Liver (tissue), 8 donors: ENCODE measurements at regions not wholly inside any gene's neighbourhood (a gene's known extent, or its start where the extent isn't known, plus 50 kb on each side); places are given as distances from the start of the nearest gene placed in this dataset.

ENCODE experiments used
- DNase-seq: peaks from one replicate; pipeline ENCODE4 v3.0.0-alpha.2; 2017; ENCODE audit warnings: low spot score
- H3K27ac ChIP-seq, 2 donors: one replicate each; pipeline ENCODE4 v1.7.0; 2013; ENCODE audit warnings: inconsistent platforms in 2 of 2, low read length in 2 of 2, control low read depth in 1 of 2, low read depth in 1 of 2, mild to moderate bottlenecking in 1 of 2
- H3K27me3 ChIP-seq, 4 donors: one replicate each; pipeline versions ENCODE4 v1.6.1 to v1.7.0; 2013; ENCODE audit warnings: low read length in 3 of 4, inconsistent platforms in 1 of 4, mild to moderate bottlenecking in 1 of 4, moderate library complexity in 1 of 4; ENCODE audit not compliant: control insufficient read depth in 4 of 4, insufficient read depth in 4 of 4
- H3K36me3 ChIP-seq, 4 donors: one replicate each; pipeline versions ENCODE4 v1.6.1 to v1.7.0; 2013; ENCODE audit warnings: low read length in 3 of 4, mild to moderate bottlenecking in 3 of 4, low read depth in 1 of 4, moderate library complexity in 1 of 4; ENCODE audit not compliant: control insufficient read depth in 4 of 4, insufficient read depth in 3 of 4
- H3K4me1 ChIP-seq, 4 donors: one replicate each; pipeline versions ENCODE4 v1.6.1 to v1.7.0; 2013; ENCODE audit warnings: low read length in 3 of 4, mild to moderate bottlenecking in 3 of 4, moderate library complexity in 1 of 4; ENCODE audit not compliant: control insufficient read depth in 4 of 4, insufficient read depth in 4 of 4
- H3K4me3 ChIP-seq, 3 donors: one replicate each; pipeline versions ENCODE4 v1.6.1 to v1.7.0; 2013; ENCODE audit warnings: low read length in 3 of 3, control low read depth in 1 of 3, low read depth in 1 of 3, mild to moderate bottlenecking in 1 of 3
- H3K9ac ChIP-seq, 2 donors: one replicate each; pipeline ENCODE4 v1.7.0; 2013; ENCODE audit warnings: low read length in 2 of 2, mild to moderate bottlenecking in 2 of 2, moderate library complexity in 2 of 2, control low read depth in 1 of 2, low read depth in 1 of 2
- H3K9me3 ChIP-seq, 4 donors: one replicate each; pipeline versions ENCODE4 v1.6.1 to v1.7.0; 2013; ENCODE audit warnings: low read length in 3 of 4; ENCODE audit not compliant: control insufficient read depth in 4 of 4
- EGR1 ChIP-seq, 2 donors: IDR thresholded peaks; 2 replicates each; pipeline ENCODE4 v1.6.1; 2016 to 2018; ENCODE audit warnings: antibody characterized with exemption in 2 of 2, low read depth in 2 of 2
- FOXA1 ChIP-seq: IDR thresholded peaks from 2 replicates; pipeline ENCODE4 v1.6.1; 2016; ENCODE audit warnings: antibody characterized with exemption
- FOXA2 ChIP-seq: IDR thresholded peaks from 2 replicates; pipeline ENCODE4 v1.6.1; 2016; ENCODE audit warnings: antibody characterized with exemption
- GABPA ChIP-seq, 2 donors: IDR thresholded peaks in 1 of 2; conservative IDR thresholded peaks in 1 of 2; 2 replicates each; pipeline ENCODE4 v1.6.1; 2016; ENCODE audit warnings: antibody characterized with exemption in 2 of 2, mild to moderate bottlenecking in 1 of 2, moderate library complexity in 1 of 2
- HNF4A ChIP-seq, 2 donors: conservative IDR thresholded peaks; 2 replicates each; pipeline ENCODE4 v1.6.1; 2016; ENCODE audit warnings: antibody characterized with exemption in 2 of 2, mild to moderate bottlenecking in 2 of 2
- HNF4G ChIP-seq: IDR thresholded peaks from 2 replicates; pipeline ENCODE4 v1.6.1; 2016; ENCODE audit warnings: antibody characterized with exemption
- JUND ChIP-seq, 2 donors: IDR thresholded peaks; 2 replicates each; pipeline ENCODE4 v1.6.1; 2016; ENCODE audit warnings: antibody characterized with exemption in 2 of 2
- NR2F2 ChIP-seq: IDR thresholded peaks from 2 replicates; pipeline ENCODE4 v1.6.1; 2016; ENCODE audit warnings: antibody characterized with exemption
- RAD21 ChIP-seq, 2 donors: IDR thresholded peaks; 2 replicates each; pipeline ENCODE4 v1.6.1; 2016; ENCODE audit warnings: antibody characterized with exemption in 2 of 2, mild to moderate bottlenecking in 2 of 2
- SP1 ChIP-seq: IDR thresholded peaks from 2 replicates; pipeline ENCODE4 v1.6.1; 2018; ENCODE audit warnings: antibody characterized with exemption, mild to moderate bottlenecking
- TAF1 ChIP-seq: conservative IDR thresholded peaks from 2 replicates; pipeline ENCODE4 v1.6.1; 2016; ENCODE audit warnings: antibody characterized with exemption, mild to moderate bottlenecking
- YY1 ChIP-seq: IDR thresholded peaks from 2 replicates; pipeline ENCODE4 v1.6.1; 2016; ENCODE audit warnings: antibody characterized with exemption, mild to moderate bottlenecking
- WGBS: extraction: QIAGEN DNeasy Blood & Tissue Kit; methylation state at CpG from one replicate; pipeline ENCODE4 v1.1.7; 2013; 5-methylcytosine and 5-hydroxymethylcytosine counted together
- TF ChIP-seq, protein P1 (sequence below): IDR thresholded peaks from 2 replicates; pipeline ENCODE4 v1.6.1; 2016; ENCODE audit warnings: antibody characterized with exemption
- TF ChIP-seq, protein P2 (sequence below): IDR thresholded peaks from 2 replicates; pipeline ENCODE4 v1.6.1; 2016; ENCODE audit warnings: antibody characterized with exemption
- TF ChIP-seq, protein P3 (sequence below): IDR thresholded peaks from 2 replicates; pipeline ENCODE4 v1.6.1; 2016; ENCODE audit warnings: antibody characterized with exemption, mild to moderate bottlenecking
- TF ChIP-seq, protein P4 (sequence below): fragments of 150-350 bp; IDR thresholded peaks from 2 replicates; pipeline ENCODE4 v1.5.1; 2017; ENCODE audit warnings: improper control_type of control experiment, low read depth, low read length; ENCODE audit not compliant: missing input control
- TF ChIP-seq, protein P5 (sequence below): IDR thresholded peaks from 2 replicates; pipeline ENCODE4 v1.6.1; 2016; ENCODE audit warnings: antibody characterized with exemption
- donor health status: healthy.
- donor health status: healthy.
- donor health status: healthy.
- donor health status: healthy.
- donor health status: healthy.

DNA sequence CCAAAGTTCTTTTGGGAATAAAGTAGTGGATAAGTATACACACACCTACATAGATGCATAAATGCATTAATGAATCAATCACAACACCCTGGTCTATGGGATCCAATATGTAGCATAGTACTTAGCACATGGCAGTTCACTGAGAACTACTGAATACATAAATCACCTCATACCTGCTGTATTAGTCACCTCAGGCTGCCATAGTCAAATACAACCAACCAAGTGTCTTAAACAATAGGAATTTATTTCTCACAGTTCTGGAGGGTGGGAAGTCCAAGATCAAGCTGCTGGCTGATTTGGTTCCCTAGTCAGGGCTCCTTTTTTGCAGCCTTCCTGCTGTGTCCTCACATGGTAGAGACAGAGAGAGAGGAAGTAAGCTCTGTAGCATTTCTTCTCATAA is 228.2 kb downstream of the NHLRC3 start:
- Histone ChIP-seq H3K27me3 (no peaks in the 10 kb centered on the region), H3K9ac (no peak overlapping the region), H3K36me3 (no peaks in the 10 kb centered on the region), H3K9me3 (no peaks in the 10 kb centered on the region), H3K27ac (no peak overlapping the region), H3K4me3 (no peak overlapping the region), H3K4me1 (peaks cover 0 to 9% (median 0%) of the 10 kb centered on the region in 4 donors)
- DNase-seq: no peak
- TF ChIP-seq, protein P1, sequence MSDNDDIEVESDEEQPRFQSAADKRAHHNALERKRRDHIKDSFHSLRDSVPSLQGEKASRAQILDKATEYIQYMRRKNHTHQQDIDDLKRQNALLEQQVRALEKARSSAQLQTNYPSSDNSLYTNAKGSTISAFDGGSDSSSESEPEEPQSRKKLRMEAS: no peak
- TF ChIP-seq FOXA2 (no peak), EGR1 (IDR thresholded peaks at IDR 0.05; ENCODE audit: low read depth in 2 of 2) (no peak), NR2F2 (no peak), HNF4A (conservative IDR thresholded peaks at IDR 0.05) (no peak), SP1 (no peak), GABPA (IDR thresholded peaks at IDR 0.05 in 1 of 2, conservative IDR thresholded peaks at IDR 0.05 in 1 of 2) (no peak), YY1 (no peak), RAD21 (IDR thresholded peaks at IDR 0.05) (no peak), JUND (IDR thresholded peaks at IDR 0.05) (no peak), TAF1 (no peak)
- TF ChIP-seq, protein P2, sequence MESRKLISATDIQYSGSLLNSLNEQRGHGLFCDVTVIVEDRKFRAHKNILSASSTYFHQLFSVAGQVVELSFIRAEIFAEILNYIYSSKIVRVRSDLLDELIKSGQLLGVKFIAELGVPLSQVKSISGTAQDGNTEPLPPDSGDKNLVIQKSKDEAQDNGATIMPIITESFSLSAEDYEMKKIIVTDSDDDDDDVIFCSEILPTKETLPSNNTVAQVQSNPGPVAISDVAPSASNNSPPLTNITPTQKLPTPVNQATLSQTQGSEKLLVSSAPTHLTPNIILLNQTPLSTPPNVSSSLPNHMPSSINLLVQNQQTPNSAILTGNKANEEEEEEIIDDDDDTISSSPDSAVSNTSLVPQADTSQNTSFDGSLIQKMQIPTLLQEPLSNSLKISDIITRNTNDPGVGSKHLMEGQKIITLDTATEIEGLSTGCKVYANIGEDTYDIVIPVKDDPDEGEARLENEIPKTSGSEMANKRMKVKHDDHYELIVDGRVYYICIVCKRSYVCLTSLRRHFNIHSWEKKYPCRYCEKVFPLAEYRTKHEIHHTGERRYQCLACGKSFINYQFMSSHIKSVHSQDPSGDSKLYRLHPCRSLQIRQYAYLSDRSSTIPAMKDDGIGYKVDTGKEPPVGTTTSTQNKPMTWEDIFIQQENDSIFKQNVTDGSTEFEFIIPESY: no peak
- TF ChIP-seq, protein P3, sequence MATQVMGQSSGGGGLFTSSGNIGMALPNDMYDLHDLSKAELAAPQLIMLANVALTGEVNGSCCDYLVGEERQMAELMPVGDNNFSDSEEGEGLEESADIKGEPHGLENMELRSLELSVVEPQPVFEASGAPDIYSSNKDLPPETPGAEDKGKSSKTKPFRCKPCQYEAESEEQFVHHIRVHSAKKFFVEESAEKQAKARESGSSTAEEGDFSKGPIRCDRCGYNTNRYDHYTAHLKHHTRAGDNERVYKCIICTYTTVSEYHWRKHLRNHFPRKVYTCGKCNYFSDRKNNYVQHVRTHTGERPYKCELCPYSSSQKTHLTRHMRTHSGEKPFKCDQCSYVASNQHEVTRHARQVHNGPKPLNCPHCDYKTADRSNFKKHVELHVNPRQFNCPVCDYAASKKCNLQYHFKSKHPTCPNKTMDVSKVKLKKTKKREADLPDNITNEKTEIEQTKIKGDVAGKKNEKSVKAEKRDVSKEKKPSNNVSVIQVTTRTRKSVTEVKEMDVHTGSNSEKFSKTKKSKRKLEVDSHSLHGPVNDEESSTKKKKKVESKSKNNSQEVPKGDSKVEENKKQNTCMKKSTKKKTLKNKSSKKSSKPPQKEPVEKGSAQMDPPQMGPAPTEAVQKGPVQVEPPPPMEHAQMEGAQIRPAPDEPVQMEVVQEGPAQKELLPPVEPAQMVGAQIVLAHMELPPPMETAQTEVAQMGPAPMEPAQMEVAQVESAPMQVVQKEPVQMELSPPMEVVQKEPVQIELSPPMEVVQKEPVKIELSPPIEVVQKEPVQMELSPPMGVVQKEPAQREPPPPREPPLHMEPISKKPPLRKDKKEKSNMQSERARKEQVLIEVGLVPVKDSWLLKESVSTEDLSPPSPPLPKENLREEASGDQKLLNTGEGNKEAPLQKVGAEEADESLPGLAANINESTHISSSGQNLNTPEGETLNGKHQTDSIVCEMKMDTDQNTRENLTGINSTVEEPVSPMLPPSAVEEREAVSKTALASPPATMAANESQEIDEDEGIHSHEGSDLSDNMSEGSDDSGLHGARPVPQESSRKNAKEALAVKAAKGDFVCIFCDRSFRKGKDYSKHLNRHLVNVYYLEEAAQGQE: no peak

DNA sequence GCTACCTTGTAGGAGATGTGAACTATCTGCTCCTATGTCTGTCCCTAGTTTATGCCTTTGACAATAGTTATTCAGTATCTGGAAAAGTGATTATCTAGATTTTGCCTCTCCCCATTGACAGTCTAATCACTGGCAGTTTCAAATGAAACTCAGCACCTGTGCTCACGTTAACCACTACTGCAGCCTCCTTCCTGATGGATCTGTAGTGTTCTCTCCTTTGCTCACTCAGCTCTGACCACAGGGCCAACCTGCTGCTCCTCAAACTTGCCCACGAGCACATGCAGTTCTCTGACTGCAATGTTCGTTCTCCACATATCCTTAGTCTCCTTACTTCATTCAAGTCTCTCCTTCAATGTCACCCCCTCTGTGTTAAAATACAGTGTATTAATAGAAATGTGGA is 230.1 kb downstream of the NHLRC3 start:
- Histone ChIP-seq H3K27ac (no peak overlapping the region), H3K4me1 (peaks cover 0 to 2% (median 0%) of the 10 kb centered on the region in 4 donors), H3K9ac (no peak overlapping the region), H3K27me3 (no peaks in the 10 kb centered on the region), H3K9me3 (no peaks in the 10 kb centered on the region), H3K4me3 (no peak overlapping the region), H3K36me3 (no peaks in the 10 kb centered on the region)
- DNase-seq: no peak
- TF ChIP-seq FOXA1: no peak
- WGBS: 78% methylated on average over 3 of the region's 3 CpGs

DNA sequence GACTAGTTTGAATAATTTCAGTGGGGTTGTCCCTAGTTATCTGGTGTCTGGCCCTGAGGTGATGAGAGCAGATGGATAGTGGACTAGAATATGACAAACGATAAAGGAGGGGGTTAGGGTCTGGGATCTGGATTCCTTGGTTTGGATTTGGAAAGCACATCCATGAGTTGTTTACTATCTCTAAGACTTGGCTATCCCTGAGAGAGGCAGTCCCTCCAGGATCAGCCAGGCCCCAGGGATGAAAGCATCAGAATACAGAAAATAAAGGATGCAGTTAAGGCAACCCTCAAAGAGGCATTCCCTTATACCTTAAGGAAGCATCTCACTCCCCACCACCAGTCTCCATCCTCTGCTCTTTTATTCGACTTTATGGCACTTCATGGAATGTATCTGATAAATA is 230.7 kb downstream of the NHLRC3 start:
- no peaks in the 10 kb centered on the region for H3K36me3 ChIP-seq
- 75% methylated on average over 2 of the region's 2 CpGs for WGBS
- TF ChIP-seq EGR1 (IDR thresholded peaks at IDR 0.05; ENCODE audit: low read depth in 2 of 2): no peak
- TF ChIP-seq HNF4G: no peak
- no peak for TF ChIP-seq HNF4A (conservative IDR thresholded peaks at IDR 0.05)
- TF ChIP-seq, protein P4, sequence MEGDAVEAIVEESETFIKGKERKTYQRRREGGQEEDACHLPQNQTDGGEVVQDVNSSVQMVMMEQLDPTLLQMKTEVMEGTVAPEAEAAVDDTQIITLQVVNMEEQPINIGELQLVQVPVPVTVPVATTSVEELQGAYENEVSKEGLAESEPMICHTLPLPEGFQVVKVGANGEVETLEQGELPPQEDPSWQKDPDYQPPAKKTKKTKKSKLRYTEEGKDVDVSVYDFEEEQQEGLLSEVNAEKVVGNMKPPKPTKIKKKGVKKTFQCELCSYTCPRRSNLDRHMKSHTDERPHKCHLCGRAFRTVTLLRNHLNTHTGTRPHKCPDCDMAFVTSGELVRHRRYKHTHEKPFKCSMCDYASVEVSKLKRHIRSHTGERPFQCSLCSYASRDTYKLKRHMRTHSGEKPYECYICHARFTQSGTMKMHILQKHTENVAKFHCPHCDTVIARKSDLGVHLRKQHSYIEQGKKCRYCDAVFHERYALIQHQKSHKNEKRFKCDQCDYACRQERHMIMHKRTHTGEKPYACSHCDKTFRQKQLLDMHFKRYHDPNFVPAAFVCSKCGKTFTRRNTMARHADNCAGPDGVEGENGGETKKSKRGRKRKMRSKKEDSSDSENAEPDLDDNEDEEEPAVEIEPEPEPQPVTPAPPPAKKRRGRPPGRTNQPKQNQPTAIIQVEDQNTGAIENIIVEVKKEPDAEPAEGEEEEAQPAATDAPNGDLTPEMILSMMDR: no peak
- TF ChIP-seq FOXA2: no peak
- no peak for TF ChIP-seq JUND (IDR thresholded peaks at IDR 0.05)
- TF ChIP-seq, protein P2: no peak
- no peak for TF ChIP-seq RAD21 (IDR thresholded peaks at IDR 0.05)
- TF ChIP-seq GABPA (IDR thresholded peaks at IDR 0.05 in 1 of 2, conservative IDR thresholded peaks at IDR 0.05 in 1 of 2): no peak
- TF ChIP-seq, protein P5, sequence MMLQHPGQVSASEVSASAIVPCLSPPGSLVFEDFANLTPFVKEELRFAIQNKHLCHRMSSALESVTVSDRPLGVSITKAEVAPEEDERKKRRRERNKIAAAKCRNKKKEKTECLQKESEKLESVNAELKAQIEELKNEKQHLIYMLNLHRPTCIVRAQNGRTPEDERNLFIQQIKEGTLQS: no peak
- TF ChIP-seq SP1: no peak

More for the DNA sequence above, 230.7 kb downstream of the NHLRC3 start:
- Histone ChIP-seq H3K4me1 (no peaks in the 10 kb centered on the region), H3K9ac (no peak overlapping the region), H3K9me3 (no peaks in the 10 kb centered on the region), H3K27ac (no peak overlapping the region), H3K27me3 (no peaks in the 10 kb centered on the region), H3K4me3 (no peak overlapping the region)
- DNase-seq: no peak
